GM19452 (cell line): ENCODE measurements at regions not wholly inside any gene's neighbourhood (a gene's known extent, or its start where the extent isn't known, plus 50 kb on each side); places are given as distances from the start of the nearest gene placed in this dataset.
"Not testable (repeated sequence)": the region's sequence is repeated elsewhere in the genome, so short reads cannot be mapped to it uniquely, and the experiment has no call there.

ENCODE experiments used
- ATAC-seq: cut with Tn5 transposase; IDR thresholded peaks from one replicate; pipeline ENCODE4 v1.9.1; 2021; ENCODE audit not compliant: unreplicated experiment

DNA sequence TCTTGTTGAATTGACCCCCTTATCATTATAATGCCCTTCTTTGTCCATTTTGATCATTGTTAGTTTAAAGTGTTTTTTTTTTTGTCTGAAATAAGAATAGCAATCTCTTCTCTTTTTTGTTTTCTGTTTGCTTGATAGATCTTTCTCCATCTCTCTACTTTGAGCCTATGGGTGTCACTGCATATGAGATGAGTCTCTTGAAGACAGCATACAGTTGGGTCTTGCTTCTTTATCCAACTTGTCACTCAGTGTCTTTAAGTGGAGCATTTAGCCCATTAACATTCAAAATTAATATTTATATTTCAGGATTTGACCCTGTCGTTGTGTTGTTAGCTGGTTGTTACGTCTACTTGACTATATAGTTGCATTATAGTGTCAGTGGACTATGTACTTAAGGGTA, 135.4 kb downstream of the HMHB1 start:
- ATAC-seq, result no peak

GRCh38 chr5:143952809-143953208, 140.8 kb downstream of the HMHB1 start:
- ATAC-seq, result no peak

DNA sequence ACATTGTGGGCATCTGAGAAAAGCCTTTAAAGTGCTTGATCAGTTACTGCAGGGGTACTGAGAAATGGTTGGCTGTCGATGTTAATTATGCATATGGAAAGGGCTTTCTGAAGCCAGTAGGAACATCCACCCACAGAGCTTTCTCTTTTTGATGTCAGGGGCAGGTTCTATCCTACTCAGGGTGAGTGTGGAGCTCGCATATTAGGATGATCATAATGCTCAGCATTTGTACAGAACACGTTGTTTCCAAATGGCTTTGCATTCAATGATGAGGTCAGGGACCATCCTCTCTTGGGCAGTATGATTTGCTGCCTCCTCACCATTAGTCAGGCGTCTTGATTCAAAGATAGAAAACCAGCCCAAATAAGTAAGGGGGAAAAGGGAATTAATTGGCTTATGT, 141.9 kb downstream of the HMHB1 start:
- ATAC-seq, result no peak

- ATAC-seq, result no peak
These were observed 143.2 kb downstream of the HMHB1 start for GRCh38 chr5:143955141-143955540.

DNA sequence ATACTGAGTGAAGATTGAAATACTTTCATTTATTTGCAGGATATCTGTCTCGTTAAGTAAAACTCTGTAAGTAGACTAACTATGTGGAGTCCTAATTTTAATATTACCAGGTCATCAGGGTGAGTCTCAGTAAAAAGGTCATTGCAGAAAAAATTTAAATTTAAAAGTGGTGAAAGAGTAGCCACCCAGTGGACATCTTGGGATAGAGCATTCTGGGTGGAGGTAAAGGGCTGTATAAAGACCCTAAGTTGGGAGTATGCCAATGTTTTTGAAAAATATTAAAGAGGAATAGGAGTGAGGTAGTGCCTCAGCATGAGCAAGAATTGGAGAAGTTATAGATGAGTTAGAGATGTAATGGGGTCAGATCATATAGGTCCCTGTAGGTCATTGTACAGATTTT, 145.5 kb downstream of the HMHB1 start:
- ATAC-seq, result no peak

DNA sequence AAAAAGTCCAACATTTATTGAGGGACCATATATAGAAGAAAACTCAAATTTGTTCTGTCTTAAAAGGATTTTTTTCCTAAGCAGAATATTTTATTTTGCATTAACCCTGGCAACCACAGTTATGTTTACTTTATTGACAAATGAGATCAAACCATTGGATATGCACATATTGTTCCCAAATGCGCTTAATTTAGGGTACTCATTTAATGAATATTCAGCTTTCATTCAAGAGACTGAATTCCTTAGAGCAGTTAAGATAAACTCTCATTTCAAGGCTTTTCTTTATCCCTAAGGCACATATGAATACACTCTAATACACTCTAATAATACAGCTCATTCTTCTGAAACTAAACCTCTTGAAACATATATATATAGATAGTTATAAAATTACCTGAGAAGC, 150.2 kb downstream of the HMHB1 start:
- no peak for ATAC-seq

- ATAC-seq, result no peak
These were observed 153.0 kb downstream of the HMHB1 start for GRCh38 chr5:143964919-143965318.

DNA sequence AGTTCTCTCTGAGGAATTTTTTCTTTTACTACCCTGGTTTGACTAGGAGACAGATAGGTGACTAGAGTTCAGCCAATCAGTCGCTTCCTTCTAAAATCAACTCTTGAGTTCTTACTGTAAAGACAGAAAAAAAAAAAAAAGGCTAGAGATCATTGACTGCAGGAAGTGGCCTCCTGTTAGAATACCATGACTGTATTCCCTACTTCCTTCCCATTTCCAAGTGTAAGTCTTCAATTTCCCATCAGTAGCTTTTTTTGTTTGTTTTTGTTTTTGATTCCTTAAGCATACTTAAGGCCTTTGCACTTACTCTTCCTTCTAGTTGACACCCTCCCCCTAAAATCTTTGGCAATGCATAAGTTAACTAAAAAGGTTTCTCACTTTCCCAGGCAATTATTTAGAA, 154.3 kb downstream of the HMHB1 start:
- no peak for ATAC-seq

DNA sequence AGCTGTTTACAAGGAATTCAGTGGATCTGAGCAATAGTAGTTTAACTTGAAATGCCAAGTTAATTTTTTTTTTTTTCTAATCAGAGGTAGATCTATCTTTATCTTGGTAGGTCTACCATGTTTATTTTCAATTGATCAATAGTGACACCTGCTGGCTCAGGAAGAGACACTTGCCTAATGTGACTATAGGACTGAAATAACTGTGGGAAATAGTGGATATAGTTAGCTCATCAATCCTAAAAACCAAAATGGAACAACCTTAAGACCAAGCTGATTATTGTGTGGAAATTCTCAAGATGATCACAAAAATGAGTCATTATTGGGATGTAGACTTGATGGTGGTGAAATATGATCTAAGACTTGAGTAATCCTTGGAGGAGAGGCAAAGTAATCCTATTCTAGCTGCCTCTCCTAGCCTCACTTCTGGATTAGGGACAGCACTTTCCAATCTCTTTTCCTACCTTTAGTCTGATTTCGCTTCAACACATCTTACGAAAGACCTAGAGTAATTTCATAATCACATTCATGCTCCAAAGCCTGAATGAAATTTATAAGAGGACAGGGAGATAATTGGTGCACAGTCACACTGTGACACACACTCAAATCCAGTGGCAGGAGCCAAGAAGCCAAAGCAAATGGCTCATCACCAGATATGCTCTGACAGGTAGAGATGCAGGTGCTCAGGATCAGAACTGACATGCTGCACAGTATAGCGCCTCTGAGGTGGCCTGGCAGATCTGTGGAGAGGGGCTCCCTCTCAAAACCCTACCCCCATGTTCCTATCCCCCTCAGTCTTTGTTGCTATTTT, 156.3 kb downstream of the HMHB1 start:
- peak; percentile 70 for ATAC-seq

DNA sequence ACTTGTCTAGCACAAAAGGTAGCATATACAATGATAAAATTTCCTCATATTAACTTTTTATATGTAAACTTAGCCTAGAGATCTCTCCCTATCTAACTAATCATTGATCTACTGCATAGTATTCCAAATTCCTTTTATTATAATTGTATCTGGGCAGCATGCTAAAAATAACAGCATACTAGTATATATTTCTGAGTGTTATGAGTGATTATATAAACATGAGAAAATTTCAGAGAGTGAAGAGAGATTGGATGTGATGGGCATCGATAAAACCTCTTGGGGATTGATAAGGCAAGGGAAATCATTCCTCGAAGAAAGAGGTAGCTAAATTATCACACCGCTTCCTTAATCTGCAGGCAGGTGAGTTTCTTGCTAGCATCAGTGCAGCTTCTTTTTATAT, 158.2 kb downstream of the HMHB1 start:
- ATAC-seq, result no peak

DNA sequence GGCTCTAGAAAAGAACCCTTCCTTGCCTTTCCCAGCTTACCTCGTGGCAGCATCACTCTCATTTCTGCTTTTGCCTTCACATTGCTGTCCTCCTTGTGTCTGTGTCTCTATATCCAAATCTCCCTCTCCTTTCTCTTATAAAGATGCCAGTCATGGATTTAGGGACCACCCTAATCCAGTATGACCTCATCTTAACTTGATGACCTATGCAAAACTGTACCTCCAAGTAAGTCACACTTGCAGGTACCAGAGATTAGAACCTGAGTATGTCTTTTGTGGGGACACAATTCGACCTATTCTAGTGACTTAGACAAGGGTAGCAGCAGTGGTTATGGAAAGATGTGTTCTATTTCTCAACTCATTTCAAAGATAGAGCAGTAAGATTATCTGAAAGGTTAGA, 160.1 kb downstream of the HMHB1 start:
- ATAC-seq, result no peak

DNA sequence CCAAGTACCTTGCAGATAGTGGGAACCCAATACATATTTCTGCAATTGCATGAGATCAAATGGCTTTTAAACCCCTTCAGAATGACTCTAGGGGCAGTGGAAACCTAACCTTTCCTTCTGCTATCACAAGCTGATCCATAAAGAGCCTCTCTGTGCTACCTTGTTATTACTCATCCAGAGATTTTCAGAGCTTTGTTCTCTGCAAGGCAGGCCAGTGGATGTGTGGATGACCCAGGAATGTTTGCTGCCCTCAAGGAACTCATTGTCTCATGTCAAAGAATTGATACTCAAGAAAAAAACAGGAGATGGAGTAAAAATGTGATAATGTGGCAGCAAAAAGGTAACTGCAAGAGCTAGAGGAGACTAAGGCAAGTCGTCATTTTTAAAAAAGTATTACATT, 164.1 kb downstream of the HMHB1 start:
- no peak for ATAC-seq

- ATAC-seq, result no peak
These were observed 166.0 kb downstream of the HMHB1 start for GRCh38 chr5:143977891-143978461.

- ATAC-seq, result no peak
These were observed 167.2 kb downstream of the HMHB1 start for GRCh38 chr5:143979044-143979690.

DNA sequence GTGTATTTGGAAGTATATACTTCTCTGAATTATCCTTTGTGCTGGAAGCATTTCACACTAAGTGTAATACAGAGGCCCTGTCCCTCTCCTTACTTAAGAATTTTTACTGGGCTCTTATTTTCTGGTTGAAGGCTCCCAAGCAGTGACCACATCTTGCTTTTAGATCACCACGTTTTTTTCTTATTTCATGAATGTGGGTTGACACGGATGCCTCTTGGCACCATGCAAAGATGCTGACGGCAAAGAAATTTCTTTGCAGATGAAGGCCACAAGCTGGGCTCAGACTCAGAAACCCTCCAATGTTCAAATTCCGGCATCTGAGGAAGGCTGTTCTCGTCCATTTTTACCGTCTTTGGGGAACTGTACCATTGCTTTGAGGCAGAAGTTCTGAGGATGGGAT, 168.5 kb downstream of the HMHB1 start:
- ATAC-seq, result no peak

DNA sequence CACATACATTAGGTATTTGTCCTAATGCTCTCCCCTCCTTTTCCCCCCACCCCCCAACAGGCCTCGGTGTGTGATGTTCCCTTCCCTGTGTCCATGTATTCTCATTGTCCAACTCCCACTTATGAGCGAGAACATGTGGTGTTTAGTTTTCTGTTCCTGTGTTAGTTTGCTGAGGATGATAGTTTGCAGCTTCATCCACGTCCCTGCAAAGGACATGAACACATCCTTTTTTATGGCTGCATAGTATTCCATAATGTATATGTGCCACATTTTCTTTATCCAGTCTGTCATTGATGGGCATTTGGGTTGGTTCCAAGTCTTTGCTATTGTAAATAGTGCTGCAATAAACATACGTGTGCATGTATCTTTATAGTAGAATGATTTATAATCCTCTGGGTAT, 171.0 kb downstream of the HMHB1 start:
- ATAC-seq, result not testable (repeated sequence)

GRCh38 chr5:143985832-143986515, 174.0 kb downstream of the HMHB1 start:
- no peak for ATAC-seq

DNA sequence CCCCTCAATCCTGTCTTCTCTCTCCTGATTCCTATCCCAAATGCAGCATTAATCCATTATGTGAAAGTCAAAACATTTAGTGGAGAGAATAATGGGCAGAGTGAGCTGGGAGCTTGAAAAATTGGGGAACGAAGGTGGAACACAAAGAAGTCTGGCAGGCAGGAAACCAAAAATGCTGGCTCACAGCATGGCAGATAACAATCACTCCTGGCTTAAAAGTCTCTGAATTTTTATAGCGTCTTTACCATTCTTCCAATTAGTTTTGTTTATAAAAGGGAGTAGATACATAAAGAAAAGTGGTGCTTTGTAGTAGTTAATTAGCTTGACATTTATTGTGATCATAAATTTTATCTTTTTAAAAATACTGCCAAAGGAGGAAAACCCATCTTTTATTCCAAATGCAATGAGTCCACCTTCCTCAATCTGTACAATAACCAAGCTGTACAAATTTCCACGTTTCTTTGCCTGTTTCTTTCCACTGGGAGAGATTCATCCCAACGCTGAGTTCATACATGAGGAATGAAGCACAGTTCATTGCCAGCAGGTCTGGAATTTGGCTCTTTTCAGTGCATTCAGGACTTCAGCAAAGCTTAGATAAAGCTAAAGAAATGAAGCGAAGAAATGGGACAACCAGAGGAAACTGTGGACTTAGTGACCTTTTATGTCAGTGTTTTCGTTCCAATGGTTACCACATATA, 174.7 kb downstream of the HMHB1 start:
- no peak for ATAC-seq

DNA sequence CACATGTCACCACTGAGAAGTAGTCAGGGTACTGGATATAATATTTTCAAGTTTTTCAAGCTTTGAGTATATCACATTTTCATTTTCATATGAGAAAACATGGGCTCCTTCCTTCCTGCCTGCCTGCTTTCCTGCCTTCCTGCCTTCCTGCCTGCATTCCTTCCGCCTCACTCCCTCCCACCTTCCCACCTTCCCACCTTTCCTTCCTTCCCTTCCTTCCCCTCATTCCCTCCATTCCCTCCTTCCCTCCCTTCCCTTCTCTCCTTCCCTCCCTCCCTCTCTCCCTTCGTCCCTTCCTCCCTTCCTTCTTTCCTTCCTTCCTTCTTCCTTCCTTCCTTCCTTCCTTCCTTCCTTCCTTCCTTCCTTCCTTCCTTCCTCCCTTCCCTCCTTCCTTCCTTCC, 175.3 kb downstream of the HMHB1 start:
- ATAC-seq, result no peak

GRCh38 chr5:143987751-143988560, 176.0 kb downstream of the HMHB1 start:
- ATAC-seq, result no peak
